ENCODE measurements at regions not wholly inside any gene's neighbourhood (a gene's known extent, or its start where the extent isn't known, plus 50 kb on each side); places are given as distances from the start of the nearest gene placed in this dataset.
"Not testable (repeated sequence)": the region's sequence is repeated elsewhere in the genome, so short reads cannot be mapped to it uniquely, and the experiment has no call there.

GRCh38 chr1:143873650-143874049, 98.1 kb downstream of the FAM72C start:
- not testable (repeated sequence) for DNase-seq (ENCODE audit: low read depth in 4 of 6, low spot score in 6 of 6); H3K4me1 ChIP-seq (ENCODE audit: control insufficient read depth, insufficient read depth, low read length); H3K27me3 ChIP-seq (ENCODE audit: control insufficient read depth, insufficient read depth, low read length); H3K36me3 ChIP-seq (ENCODE audit: control insufficient read depth, insufficient read depth, low read length); H3K4me3 ChIP-seq (ENCODE audit: low read depth, low read length); H3K9me3 ChIP-seq (ENCODE audit: control insufficient read depth, insufficient read depth, low read length); H3K27ac ChIP-seq (ENCODE audit: low read depth, low read length)
- WGBS (ENCODE audit: insufficient coverage) = no CpG with 5 or more reads among the region's 5 CpGs

- not testable (repeated sequence) for DNase-seq (ENCODE audit: low read depth in 4 of 6, low spot score in 6 of 6); H3K27me3 ChIP-seq (ENCODE audit: control insufficient read depth, insufficient read depth, low read length); H3K27ac ChIP-seq (ENCODE audit: low read depth, low read length); H3K9me3 ChIP-seq (ENCODE audit: control insufficient read depth, insufficient read depth, low read length); H3K36me3 ChIP-seq (ENCODE audit: control insufficient read depth, insufficient read depth, low read length); H3K4me3 ChIP-seq (ENCODE audit: low read depth, low read length); H3K4me1 ChIP-seq (ENCODE audit: control insufficient read depth, insufficient read depth, low read length)
- WGBS (ENCODE audit: insufficient coverage) = no CpG with 5 or more reads among the region's 1 CpG
Observed at GRCh38 chr1:143870388-143870787, 101.4 kb downstream of the FAM72C start.

- not testable (repeated sequence) for DNase-seq (ENCODE audit: low read depth in 4 of 6, low spot score in 6 of 6); H3K27me3 ChIP-seq (ENCODE audit: control insufficient read depth, insufficient read depth, low read length); H3K4me3 ChIP-seq (ENCODE audit: low read depth, low read length); H3K27ac ChIP-seq (ENCODE audit: low read depth, low read length); H3K9me3 ChIP-seq (ENCODE audit: control insufficient read depth, insufficient read depth, low read length); H3K4me1 ChIP-seq (ENCODE audit: control insufficient read depth, insufficient read depth, low read length); H3K36me3 ChIP-seq (ENCODE audit: control insufficient read depth, insufficient read depth, low read length)
- WGBS (ENCODE audit: insufficient coverage) = no CpG with 5 or more reads among the region's 5 CpGs
Observed at GRCh38 chr1:143867590-143868220, 104.1 kb downstream of the FAM72C start.

GRCh38 chr1:143863901-143864520, 107.8 kb downstream of the FAM72C start:
- H3K27ac ChIP-seq (ENCODE audit: low read depth, low read length); H3K27me3 ChIP-seq (ENCODE audit: control insufficient read depth, insufficient read depth, low read length); DNase-seq (ENCODE audit: low read depth in 4 of 6, low spot score in 6 of 6); H3K4me1 ChIP-seq (ENCODE audit: control insufficient read depth, insufficient read depth, low read length); H3K36me3 ChIP-seq (ENCODE audit: control insufficient read depth, insufficient read depth, low read length); H3K4me3 ChIP-seq (ENCODE audit: low read depth, low read length); H3K9me3 ChIP-seq (ENCODE audit: control insufficient read depth, insufficient read depth, low read length): not testable (repeated sequence)
- no CpG with 5 or more reads among the region's 1 CpG for whole genome bisulfite sequencing (ENCODE audit: insufficient coverage)

- not testable (repeated sequence) for H3K4me3 ChIP-seq (ENCODE audit: low read depth, low read length); H3K27me3 ChIP-seq (ENCODE audit: control insufficient read depth, insufficient read depth, low read length); H3K9me3 ChIP-seq (ENCODE audit: control insufficient read depth, insufficient read depth, low read length); DNase-seq (ENCODE audit: low read depth in 4 of 6, low spot score in 6 of 6); H3K4me1 ChIP-seq (ENCODE audit: control insufficient read depth, insufficient read depth, low read length); H3K36me3 ChIP-seq (ENCODE audit: control insufficient read depth, insufficient read depth, low read length); H3K27ac ChIP-seq (ENCODE audit: low read depth, low read length)
- WGBS (ENCODE audit: insufficient coverage) = no CpG with 5 or more reads among the region's 4 CpGs
Observed at GRCh38 chr1:143862722-143863121, 109.1 kb downstream of the FAM72C start.

- H3K9me3 ChIP-seq (ENCODE audit: control insufficient read depth, insufficient read depth, low read length); H3K27me3 ChIP-seq (ENCODE audit: control insufficient read depth, insufficient read depth, low read length); H3K36me3 ChIP-seq (ENCODE audit: control insufficient read depth, insufficient read depth, low read length); H3K4me1 ChIP-seq (ENCODE audit: control insufficient read depth, insufficient read depth, low read length); H3K4me3 ChIP-seq (ENCODE audit: low read depth, low read length); H3K27ac ChIP-seq (ENCODE audit: low read depth, low read length); DNase-seq (ENCODE audit: low read depth in 4 of 6, low spot score in 6 of 6): not testable (repeated sequence)
- no CpG with 5 or more reads among the region's 1 CpG for WGBS (ENCODE audit: insufficient coverage)
Observed at GRCh38 chr1:143861306-143861705, 110.5 kb downstream of the FAM72C start.

GRCh38 chr1:143855867-143856266, 115.9 kb downstream of the FAM72C start:
- H3K27me3 ChIP-seq (ENCODE audit: control insufficient read depth, insufficient read depth, low read length); H3K4me3 ChIP-seq (ENCODE audit: low read depth, low read length); H3K4me1 ChIP-seq (ENCODE audit: control insufficient read depth, insufficient read depth, low read length); H3K9me3 ChIP-seq (ENCODE audit: control insufficient read depth, insufficient read depth, low read length); H3K36me3 ChIP-seq (ENCODE audit: control insufficient read depth, insufficient read depth, low read length); DNase-seq (ENCODE audit: low read depth in 4 of 6, low spot score in 6 of 6); H3K27ac ChIP-seq (ENCODE audit: low read depth, low read length): not testable (repeated sequence)
- WGBS (ENCODE audit: insufficient coverage) = no CpG with 5 or more reads among the region's 1 CpG

GRCh38 chr1:143854069-143854468, 117.7 kb downstream of the FAM72C start:
- no CpG with 5 or more reads among the region's 2 CpGs for WGBS (ENCODE audit: insufficient coverage)
- H3K4me3 ChIP-seq (ENCODE audit: low read depth, low read length) = not testable (repeated sequence)

GRCh38 chr1:143850637-143851036, 121.1 kb downstream of the FAM72C start:
- H3K9me3 ChIP-seq (ENCODE audit: control insufficient read depth, insufficient read depth, low read length); H3K27me3 ChIP-seq (ENCODE audit: control insufficient read depth, insufficient read depth, low read length); H3K27ac ChIP-seq (ENCODE audit: low read depth, low read length); DNase-seq (ENCODE audit: low read depth in 4 of 6, low spot score in 6 of 6); H3K4me3 ChIP-seq (ENCODE audit: low read depth, low read length); H3K36me3 ChIP-seq (ENCODE audit: control insufficient read depth, insufficient read depth, low read length); H3K4me1 ChIP-seq (ENCODE audit: control insufficient read depth, insufficient read depth, low read length): not testable (repeated sequence)
- no CpG with 5 or more reads among the region's 2 CpGs for WGBS (ENCODE audit: insufficient coverage)

More at GRCh38 chr1:143854069-143854468, 117.7 kb downstream of the FAM72C start:
- not testable (repeated sequence) for H3K36me3 ChIP-seq (ENCODE audit: control insufficient read depth, insufficient read depth, low read length); H3K9me3 ChIP-seq (ENCODE audit: control insufficient read depth, insufficient read depth, low read length); H3K27ac ChIP-seq (ENCODE audit: low read depth, low read length); H3K4me1 ChIP-seq (ENCODE audit: control insufficient read depth, insufficient read depth, low read length); DNase-seq (ENCODE audit: low read depth in 4 of 6, low spot score in 6 of 6); H3K27me3 ChIP-seq (ENCODE audit: control insufficient read depth, insufficient read depth, low read length)

GRCh38 chr1:143848859-143849258, 122.9 kb downstream of the FAM72C start:
- not testable (repeated sequence) for H3K4me1 ChIP-seq (ENCODE audit: control insufficient read depth, insufficient read depth, low read length); H3K27ac ChIP-seq (ENCODE audit: low read depth, low read length); H3K27me3 ChIP-seq (ENCODE audit: control insufficient read depth, insufficient read depth, low read length); DNase-seq (ENCODE audit: low read depth in 4 of 6, low spot score in 6 of 6); H3K4me3 ChIP-seq (ENCODE audit: low read depth, low read length); H3K9me3 ChIP-seq (ENCODE audit: control insufficient read depth, insufficient read depth, low read length); H3K36me3 ChIP-seq (ENCODE audit: control insufficient read depth, insufficient read depth, low read length)
